HFFc6 (cell line): ENCODE measurements at regions not wholly inside any gene's neighbourhood (a gene's known extent, or its start where the extent isn't known, plus 50 kb on each side); places are given as distances from the start of the nearest gene placed in this dataset.

ENCODE experiments used
- DNase-seq: peaks from one replicate; pipeline ENCODE4 v3.0.0-alpha.2; 2018
- H3K27ac Mint-ChIP-seq: 2 replicates; pipeline ENCODE4 v1.8.0; 2020; ENCODE audit warnings: mild to moderate bottlenecking, mixed read lengths
- H3K27me3 Mint-ChIP-seq: 2 replicates; pipeline ENCODE4 v1.8.0; 2021; ENCODE audit warnings: mild to moderate bottlenecking, moderate library complexity, mixed read lengths; ENCODE audit not compliant: insufficient read depth
- H3K36me3 Mint-ChIP-seq: 2 replicates; pipeline ENCODE4 v1.8.0; 2021; ENCODE audit warnings: low read depth, mixed read lengths
- H3K4me1 Mint-ChIP-seq: 2 replicates; pipeline ENCODE4 v1.8.0; 2020; ENCODE audit warnings: low read depth, mixed read lengths
- H3K4me3 Mint-ChIP-seq: 2 replicates; pipeline ENCODE4 v1.8.0; 2020; ENCODE audit warnings: mild to moderate bottlenecking, moderate library complexity, mixed read lengths
- H3K9me3 Mint-ChIP-seq: 2 replicates; pipeline ENCODE4 v1.8.0; 2020; ENCODE audit warnings: mild to moderate bottlenecking, mixed read lengths
- TF ChIP-seq, protein P1 (sequence below): fragments of 200-600 bp; sonication (generic); IDR thresholded peaks from 2 replicates; pipeline ENCODE4 v1.5.0; 2021; ENCODE audit warnings: antibody characterized with exemption, mild to moderate bottlenecking

DNA sequence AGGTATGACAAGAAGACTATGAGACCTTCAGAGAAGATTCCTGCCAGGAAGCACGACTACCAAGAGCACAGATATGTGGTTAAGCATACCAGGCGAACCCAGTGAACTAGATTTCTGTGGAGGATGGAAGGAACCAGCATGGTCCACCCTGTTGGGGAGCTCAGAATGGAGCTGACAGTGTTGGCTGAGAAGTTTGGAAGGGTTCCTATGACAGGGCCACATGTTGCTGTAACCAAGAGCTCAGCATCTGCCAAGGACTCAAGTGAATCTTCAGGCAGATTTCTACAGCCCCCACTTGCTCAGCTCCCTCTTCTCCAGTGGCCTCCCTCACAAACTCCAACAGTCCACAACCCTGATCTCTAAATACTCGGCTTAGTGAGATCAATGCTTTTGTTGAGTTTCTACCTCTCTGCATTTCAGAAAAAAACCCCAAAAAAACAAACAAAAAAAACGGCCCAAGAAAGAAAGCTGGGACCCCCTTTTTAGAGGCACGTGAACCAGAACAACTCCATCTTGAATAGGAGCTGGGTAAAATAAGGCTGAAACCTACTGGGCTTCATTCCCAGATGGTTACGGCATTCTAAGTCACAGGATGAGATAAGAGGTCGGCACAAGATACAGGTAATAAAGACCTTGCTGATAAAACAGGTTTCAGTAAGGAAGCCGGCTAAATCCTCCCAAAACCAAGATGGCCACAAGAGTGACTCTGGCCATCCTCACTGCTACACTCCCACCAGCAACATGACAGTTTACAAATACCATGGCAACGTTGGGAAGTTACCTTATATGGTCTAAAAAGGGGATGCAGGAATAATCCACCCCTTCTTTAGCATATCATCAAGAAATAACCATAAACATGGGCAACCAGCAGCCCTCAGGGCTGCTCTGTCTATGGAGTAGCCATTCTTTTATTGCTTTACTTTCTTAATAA, 691.1 kb downstream of the UQCRFS1 start:
- TF ChIP-seq, protein P1, sequence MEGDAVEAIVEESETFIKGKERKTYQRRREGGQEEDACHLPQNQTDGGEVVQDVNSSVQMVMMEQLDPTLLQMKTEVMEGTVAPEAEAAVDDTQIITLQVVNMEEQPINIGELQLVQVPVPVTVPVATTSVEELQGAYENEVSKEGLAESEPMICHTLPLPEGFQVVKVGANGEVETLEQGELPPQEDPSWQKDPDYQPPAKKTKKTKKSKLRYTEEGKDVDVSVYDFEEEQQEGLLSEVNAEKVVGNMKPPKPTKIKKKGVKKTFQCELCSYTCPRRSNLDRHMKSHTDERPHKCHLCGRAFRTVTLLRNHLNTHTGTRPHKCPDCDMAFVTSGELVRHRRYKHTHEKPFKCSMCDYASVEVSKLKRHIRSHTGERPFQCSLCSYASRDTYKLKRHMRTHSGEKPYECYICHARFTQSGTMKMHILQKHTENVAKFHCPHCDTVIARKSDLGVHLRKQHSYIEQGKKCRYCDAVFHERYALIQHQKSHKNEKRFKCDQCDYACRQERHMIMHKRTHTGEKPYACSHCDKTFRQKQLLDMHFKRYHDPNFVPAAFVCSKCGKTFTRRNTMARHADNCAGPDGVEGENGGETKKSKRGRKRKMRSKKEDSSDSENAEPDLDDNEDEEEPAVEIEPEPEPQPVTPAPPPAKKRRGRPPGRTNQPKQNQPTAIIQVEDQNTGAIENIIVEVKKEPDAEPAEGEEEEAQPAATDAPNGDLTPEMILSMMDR = no peak

GRCh38 chr19:28520998-28521568, 691.9 kb downstream of the UQCRFS1 start:
- H3K27me3 Mint-ChIP-seq = peaks cover 1% of the 10 kb centered on the region; the same call in 1 of the 2 replicates
- no peaks in the 10 kb centered on the region for H3K4me1 Mint-ChIP-seq
- DNase-seq = no peak
- H3K4me3 Mint-ChIP-seq = no peak overlapping the region
- TF ChIP-seq, protein P1 = no peak
- no peak overlapping the region for H3K27ac Mint-ChIP-seq
- peaks cover 56% of the 10 kb centered on the region for H3K9me3 Mint-ChIP-seq
- 0 out of 2 replicates have a peak, but pooled peaks cover 3% of the 10 kb centered on the region for H3K36me3 Mint-ChIP-seq

More for the DNA sequence above, 691.1 kb downstream of the UQCRFS1 start:
- no peaks in the 10 kb centered on the region for H3K4me1 Mint-ChIP-seq
- 0 out of 2 replicates have a peak, but pooled peaks cover 3% of the 10 kb centered on the region for H3K36me3 Mint-ChIP-seq
- H3K27ac Mint-ChIP-seq = no peak overlapping the region
- no peak for DNase-seq
- H3K27me3 Mint-ChIP-seq = peaks cover 1% of the 10 kb centered on the region; the same call in 1 of the 2 replicates
- H3K9me3 Mint-ChIP-seq = peaks cover 56% of the 10 kb centered on the region
- no peak overlapping the region for H3K4me3 Mint-ChIP-seq

DNA sequence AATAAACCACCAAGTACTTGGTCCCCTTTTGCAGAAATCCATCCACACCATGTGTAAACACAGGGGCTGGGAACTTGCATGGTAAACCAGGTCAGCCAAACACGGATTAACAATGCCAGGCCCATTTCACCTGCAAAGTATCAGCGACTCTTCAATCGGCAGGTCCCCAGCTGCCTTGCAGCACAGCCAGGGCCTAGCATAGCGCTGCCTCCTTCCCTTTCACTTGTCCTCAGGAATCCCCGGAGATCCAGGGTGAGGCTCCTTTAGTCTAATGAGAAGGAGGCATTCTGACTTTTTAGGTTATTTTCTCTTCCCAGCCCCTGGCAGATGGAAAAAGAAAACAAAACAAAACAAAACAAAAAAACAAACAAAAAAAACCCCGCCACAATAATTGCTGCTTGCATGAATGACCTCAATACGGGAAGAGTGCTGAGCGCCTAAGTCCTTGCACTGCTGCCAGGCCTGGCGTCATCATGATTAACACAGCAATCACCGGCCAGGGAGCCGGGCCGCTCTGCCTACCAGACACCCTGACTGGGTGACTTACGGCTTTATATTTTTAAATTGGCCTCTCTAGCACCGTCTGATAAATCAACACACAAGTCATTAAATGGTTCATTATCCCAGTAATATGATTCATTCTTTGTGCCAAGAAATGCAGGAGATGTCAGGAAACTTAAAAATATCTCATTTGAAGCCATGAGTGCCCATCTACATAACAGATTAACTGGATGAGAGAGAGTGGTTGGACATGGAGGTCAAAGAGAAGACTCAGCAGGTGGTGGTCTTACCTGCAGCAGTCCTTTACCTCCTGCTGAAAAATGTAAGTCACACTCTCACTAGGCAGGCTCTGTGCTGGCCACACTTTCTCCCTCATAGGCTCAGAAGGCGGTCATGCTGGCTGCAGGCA, 692.7 kb downstream of the UQCRFS1 start:
- peaks cover 56% of the 10 kb centered on the region for H3K9me3 Mint-ChIP-seq
- H3K4me1 Mint-ChIP-seq = no peaks in the 10 kb centered on the region
- TF ChIP-seq, protein P1 = no peak
- 0 out of 2 replicates have a peak, but pooled peaks cover 3% of the 10 kb centered on the region for H3K36me3 Mint-ChIP-seq
- peaks cover 1% of the 10 kb centered on the region; the same call in 1 of the 2 replicates for H3K27me3 Mint-ChIP-seq
- H3K4me3 Mint-ChIP-seq = no peak overlapping the region
- H3K27ac Mint-ChIP-seq = no peak overlapping the region
- DNase-seq = no peak

DNA sequence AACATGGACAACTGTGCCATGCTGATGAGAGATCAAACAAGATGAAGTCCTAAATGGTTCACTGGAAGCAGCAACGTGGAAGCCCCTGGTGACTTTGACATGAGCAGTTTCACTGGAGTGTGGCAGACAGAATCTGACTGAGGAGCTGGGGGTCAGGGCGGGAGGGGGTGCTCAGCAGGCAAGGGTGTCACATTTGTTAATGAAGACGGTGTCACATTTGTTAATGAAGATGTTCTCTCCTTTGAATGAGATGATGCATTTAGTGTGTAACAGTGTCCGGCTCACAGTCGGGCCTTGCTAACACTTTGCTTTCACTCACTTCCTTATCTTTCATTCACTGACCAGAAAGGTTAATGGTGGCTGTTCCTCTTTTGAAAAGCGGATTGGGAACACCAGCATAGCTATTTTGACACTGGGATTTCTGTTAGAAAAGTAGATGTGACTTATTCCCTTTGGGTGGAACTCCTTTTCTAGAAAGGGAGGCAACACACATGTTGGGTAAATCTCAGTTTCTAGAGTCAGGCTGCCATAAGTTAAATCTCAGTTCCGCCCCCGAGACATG, 693.7 kb downstream of the UQCRFS1 start:
- Mint-ChIP-seq H3K36me3 (0 out of 2 replicates have a peak, but pooled peaks cover 3% of the 10 kb centered on the region), H3K4me1 (no peaks in the 10 kb centered on the region), H3K4me3 (no peak overlapping the region), H3K9me3 (peaks cover 49% of the 10 kb centered on the region), H3K27me3 (peaks cover 1% of the 10 kb centered on the region), H3K27ac (no peak overlapping the region)
- no peak for DNase-seq
- TF ChIP-seq, protein P1 = no peak

DNA sequence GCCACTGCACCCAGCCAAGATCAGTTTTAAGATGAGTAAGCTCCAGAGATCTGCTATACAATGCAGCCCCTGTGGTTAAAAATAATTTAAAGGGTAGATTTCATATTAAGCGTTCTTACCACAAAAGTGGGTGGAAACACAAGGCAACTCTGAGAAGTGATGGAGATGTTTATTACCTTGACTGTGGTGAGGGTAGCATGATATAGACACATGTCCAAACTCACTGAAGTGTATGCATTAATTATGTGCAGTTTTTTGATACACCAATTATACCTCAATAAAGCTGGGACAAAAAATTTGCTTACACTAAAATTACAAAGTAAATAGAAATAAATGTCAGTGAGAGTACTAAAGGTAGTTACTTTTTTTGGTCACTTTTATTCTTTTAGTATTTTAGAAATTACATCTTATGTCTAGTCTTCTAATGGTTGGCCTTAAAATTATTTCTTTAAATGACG, 696.5 kb downstream of the UQCRFS1 start:
- Mint-ChIP-seq H3K9me3 (peaks cover 42% of the 10 kb centered on the region), H3K27me3 (peaks cover 1% of the 10 kb centered on the region), H3K4me3 (no peak overlapping the region), H3K27ac (no peak overlapping the region), H3K4me1 (no peaks in the 10 kb centered on the region), H3K36me3 (0 out of 2 replicates have a peak, but pooled peaks cover 3% of the 10 kb centered on the region)
- no peak for DNase-seq
- TF ChIP-seq, protein P1 = no peak
